HG03025 (cell line): ENCODE measurements at regions not wholly inside any gene's neighbourhood (a gene's known extent, or its start where the extent isn't known, plus 50 kb on each side); places are given as distances from the start of the nearest gene placed in this dataset.
"Not testable (repeated sequence)": the region's sequence is repeated elsewhere in the genome, so short reads cannot be mapped to it uniquely, and the experiment has no call there.

ENCODE experiments used
- ATAC-seq: cut with Tn5 transposase; IDR thresholded peaks from one replicate; pipeline ENCODE4 v1.9.1; 2021; ENCODE audit warnings: mild to moderate bottlenecking, moderate library complexity; ENCODE audit not compliant: unreplicated experiment, low FRiP score

DNA sequence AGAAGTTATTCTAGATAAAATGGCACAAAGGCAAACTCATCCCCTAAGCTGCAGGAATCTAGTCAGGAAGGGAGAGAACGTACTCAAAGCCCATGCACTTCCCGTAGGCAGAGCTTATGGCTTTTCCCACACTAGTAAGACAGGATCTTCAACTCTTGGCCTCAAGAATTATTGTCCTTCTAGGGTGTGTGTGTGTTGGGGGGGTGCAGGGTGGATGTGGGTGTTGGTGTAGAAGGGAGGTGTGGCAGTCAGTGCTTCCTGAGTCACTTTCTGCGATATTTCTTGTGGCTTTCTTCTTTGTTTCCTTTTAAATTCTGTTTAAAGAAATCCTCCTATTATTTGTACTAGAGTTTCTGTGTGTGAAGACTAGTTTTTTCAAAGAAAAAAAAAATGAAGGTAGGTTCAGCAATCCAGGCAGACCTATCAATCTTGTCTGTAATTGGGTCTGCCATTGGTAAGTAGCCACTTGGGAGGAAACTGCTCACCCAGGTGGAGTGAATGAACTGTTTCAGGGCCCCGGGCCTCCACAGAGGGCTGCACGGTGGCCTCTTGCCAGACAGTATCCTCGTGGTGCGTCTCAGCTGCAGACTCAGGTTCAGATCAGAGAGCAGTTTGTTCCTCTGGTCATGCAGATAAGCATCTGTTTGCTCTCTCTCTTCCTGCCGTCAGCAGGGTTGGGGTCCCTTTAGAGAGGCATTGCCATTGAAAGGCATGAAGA lies 131.9 kb downstream of the NPR3 start:
- no peak for ATAC-seq

DNA sequence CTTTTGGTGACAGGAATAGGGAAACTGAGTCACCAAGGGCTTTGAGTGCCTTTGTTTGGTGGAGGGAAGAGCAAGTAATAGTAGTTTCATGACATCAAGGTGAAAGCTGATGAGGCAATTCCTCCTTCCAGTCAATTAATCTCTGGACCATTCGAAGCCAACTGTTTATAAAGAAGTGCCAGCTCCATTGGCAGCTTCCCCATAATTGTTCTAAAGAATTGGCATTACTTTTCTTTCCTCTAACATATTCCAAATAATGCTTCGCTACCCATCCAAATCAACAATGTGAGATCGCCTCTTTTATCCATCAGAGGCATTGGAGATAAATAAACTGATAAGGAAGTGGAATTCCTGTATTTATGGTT lies 132.4 kb downstream of the NPR3 start:
- no peak for ATAC-seq

DNA sequence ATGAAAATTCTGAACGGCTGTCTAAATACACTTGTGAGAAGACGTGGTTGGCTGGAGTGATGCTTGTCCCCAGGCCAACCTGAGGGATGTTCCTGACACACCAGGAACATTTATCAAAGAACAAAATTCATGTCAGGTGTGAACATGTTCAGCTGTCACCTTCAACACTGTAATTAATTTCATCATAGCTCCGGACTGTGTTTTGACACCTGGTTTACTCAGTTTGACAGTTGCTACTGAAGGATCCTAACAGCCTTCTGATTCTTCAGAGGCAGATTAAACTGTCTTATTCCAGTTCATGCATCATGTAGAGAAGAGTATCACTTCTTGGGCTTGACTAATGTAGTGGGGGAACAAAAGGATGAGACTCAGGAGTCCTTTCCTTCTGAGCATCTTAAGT lies 134.1 kb downstream of the NPR3 start:
- no peak for ATAC-seq

- no peak for ATAC-seq
Measured at GRCh38 chr5:32848120-32848519, 137.0 kb downstream of the NPR3 start.

GRCh38 chr5:32848681-32849080 lies 137.6 kb downstream of the NPR3 start:
- no peak for ATAC-seq

GRCh38 chr5:32850817-32851496 lies 139.8 kb downstream of the NPR3 start:
- ATAC-seq: no peak

DNA sequence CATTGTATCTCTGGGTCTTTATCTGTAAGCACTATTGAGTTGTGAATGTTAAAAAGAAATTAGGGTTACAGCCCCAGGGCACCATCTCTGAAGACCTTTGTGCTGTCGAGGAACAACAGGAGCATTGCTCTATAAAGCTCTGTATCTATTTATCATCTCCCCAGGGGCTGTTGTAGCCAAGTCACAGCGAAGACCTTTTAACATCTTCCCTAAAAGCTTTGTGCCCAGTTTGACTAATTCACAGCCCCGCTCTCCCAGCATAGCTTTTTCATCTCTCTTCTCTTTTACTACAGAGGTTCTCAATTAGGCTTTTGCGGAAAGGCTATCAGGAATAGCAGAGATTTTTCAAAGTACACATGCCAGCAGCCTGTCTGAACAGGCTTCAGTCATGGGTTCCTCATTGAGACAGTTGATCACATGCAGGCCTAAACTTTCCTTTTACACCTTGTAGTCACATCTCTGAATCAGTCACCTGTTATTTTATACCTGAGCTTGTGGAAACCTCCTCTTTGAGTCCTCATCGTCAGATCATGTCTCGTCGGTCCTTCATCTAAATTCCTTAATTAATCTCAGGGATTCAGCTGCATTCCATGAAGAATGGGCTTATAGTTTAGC lies 140.5 kb downstream of the NPR3 start:
- ATAC-seq: no peak

DNA sequence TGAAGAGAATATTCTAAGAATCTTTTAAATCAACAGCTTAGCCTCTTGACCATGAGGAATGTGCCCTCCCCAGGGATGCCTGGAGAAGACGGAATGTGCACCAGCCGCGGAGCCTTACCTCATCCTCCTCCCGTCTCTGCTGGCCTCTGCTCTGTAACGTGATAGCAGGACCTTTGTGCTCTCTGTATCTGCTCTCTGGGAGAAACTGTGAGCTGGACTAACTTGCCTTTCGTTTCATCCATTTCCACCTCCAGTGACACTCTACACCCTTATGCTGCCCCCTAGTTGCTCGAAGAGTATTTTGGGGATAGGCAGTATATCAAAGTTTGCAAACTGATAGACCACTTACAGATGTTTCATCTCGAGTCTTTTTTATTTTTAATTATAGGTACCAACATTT lies 141.4 kb downstream of the NPR3 start:
- ATAC-seq: no peak

DNA sequence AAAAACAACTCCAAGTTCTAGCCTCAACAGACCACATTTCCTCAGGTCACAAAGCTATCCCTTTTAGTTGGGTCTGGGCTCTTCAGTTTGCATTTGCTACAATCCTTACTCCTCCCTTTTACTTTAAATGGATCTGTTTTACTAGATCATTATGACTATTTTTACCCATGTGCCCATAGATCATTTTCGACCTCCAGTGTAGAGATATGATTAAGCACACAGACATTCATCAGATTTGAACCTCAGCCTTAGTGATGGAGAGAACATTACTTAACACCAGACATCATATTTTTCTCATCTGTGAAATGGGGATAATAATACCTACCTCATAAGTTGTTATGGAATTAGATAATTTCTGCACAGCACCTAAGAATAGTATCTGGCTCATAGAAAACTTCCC lies 141.9 kb downstream of the NPR3 start:
- ATAC-seq: no peak

DNA sequence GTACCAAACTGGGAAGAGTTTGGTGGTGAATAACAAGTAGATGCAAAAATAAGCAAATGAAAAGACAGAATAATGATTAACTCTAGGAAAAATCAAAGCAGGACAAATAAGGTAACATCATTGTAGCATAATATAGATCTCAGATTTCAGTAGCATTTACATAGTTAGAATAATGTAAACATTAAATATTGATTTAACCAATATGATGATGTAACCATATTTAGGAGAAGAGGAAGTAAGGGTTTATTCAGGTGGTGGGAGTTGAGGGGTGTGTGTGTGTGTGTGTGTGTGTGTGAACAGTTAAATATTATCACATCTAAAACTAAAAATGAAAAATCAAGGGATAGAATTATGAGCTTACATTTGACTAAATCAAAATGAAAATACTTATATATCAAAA lies 143.4 kb downstream of the NPR3 start:
- ATAC-seq: no peak

DNA sequence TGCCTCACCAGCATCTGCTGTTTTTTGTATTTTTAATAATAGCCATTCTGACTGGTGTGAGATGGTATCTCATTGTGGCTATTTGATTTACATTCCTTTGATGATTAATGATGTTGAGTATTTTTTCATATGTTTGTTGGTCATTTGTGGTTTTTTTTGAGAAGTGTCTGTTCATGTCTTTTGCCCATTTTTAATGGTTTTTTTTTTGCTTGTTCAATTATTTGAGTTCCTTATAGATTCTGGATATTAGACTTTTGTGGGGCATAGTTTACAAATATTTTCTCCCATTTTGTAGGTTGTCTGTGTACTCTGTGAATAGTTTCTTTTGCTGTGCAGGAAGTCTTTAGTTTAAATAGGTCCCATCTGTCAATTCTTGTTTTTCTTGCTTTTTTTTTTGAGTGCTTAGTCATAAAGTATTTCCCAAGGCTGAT lies 148.1 kb downstream of the NPR3 start:
- ATAC-seq: no peak

- ATAC-seq: no peak
Measured at GRCh38 chr5:32865475-32865874, 154.4 kb downstream of the NPR3 start.

DNA sequence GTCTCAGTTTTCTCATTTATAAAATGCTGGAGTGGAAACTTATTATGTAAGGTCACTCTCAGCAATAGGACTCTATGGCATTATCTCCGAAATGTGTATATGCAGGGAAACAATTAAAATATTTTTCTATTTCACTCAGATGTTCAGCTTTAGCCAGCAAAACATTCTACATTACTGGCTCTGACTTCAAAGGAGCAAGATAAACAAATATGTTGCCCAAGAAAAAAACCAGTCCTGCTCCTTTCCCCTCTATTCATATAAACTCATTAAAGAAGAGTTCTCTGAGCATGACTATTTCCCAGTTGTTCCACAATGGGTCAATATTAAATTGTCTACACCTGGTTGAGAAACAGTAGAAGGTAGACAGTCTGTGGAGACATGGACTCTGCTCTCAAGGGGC lies 155.0 kb downstream of the NPR3 start:
- ATAC-seq: no peak

DNA sequence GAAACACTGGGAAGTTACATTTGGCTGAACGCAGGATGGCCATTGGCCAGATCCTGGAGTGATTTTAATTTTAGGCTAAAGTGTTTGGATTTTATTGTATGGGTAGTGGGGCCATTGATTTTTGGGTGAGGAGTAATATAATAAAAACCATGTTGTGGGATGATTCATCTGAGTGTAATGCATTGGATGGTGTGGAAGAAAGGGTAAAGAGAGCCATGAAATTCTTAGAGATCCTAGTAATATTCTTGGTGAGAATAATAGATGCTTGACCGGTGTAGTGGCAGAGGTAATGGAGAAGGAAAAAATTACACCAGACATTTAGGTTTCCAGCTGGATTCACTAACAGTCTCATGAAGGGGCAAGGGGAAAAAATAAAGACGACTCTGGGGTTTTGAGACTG lies 158.1 kb downstream of the NPR3 start:
- ATAC-seq: no peak

GRCh38 chr5:32876791-32877190 lies 165.7 kb downstream of the NPR3 start:
- no peak for ATAC-seq

DNA sequence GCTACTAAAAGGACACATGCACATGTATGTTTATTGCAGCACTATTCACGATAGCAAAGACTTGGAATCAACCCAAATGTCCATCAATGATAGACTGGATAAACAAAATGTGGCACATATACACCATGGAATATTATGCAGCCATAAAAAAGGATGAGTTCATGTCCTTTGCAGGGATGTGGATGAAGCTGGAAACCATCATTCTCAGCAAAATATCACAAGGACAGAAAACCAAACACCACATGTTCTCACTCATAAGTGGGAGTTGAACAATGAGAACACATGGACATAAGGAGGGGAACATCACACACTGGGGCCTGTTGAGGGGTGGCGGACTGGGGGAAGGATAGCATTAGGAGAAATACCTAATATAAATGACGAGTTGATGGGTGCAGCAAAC lies 168.2 kb downstream of the NPR3 start:
- not testable (repeated sequence) for ATAC-seq

GRCh38 chr5:32880796-32881195 lies 169.7 kb downstream of the NPR3 start:
- no peak for ATAC-seq

DNA sequence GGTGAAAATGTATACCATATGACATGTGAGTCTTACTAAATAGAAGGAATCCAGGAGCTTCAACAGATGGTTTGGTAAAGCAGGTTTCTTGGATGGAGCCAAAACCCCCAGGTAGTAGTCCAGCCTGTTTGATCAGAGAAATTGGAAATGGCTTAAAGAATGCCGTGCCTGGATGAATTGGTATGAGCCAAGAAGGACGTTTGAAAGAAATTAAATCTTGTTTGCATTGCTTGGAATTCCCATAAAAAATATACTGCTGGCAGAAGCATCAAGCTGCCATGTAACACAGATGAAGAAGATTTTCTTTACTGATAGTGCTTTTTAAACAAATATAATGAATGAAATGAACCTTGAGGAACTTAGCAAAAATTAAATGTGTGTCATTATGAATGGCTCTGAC lies 176.3 kb downstream of the NPR3 start:
- ATAC-seq: no peak

DNA sequence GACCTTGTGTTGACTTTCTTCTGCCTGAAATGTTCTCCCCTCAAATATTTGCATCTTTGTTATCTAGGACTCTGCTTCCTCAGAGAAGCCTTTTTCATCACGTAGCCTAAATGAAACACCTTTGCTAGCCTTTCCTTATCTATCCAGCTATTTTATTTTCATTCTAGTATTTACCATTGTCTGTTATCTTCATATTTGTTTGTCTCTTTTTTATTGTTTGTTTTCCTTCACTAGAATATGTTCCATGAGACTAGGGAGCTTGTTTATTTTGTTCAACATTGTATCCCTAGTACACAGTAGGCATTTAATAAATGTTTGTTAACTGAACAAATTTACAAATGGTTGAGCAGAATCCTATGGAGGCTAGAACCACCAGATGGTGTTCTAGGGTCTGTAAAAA lies 178.0 kb downstream of the NPR3 start:
- no peak for ATAC-seq

- no peak for ATAC-seq
Measured at GRCh38 chr5:32903613-32904012, 192.5 kb downstream of the NPR3 start.

GRCh38 chr5:32908641-32909040 lies 197.5 kb downstream of the NPR3 start:
- ATAC-seq: no peak

DNA sequence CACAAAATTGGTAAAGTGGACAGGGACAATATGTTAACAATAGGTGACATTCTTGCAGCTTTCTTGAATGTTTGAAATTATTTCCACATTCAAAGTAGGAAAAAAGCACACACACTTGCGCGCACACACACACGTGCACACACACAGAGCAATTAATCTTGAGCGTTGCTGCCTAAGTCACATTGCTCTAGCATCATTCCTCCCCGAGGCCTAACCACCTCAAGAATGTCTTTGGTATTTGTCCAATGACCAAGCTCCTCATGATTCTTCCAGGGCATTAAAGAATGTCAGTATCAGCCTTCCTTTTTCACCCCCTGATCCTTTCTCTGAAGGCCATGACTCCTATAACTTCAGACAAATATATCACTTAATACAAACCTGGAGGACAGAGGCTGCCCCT lies 198.1 kb downstream of the NPR3 start:
- ATAC-seq: no peak
